ENCODE measurements at regions not wholly inside any gene's neighbourhood (a gene's known extent, or its start where the extent isn't known, plus 50 kb on each side); places are given as distances from the start of the nearest gene placed in this dataset.

GRCh38 chr4:32142075-32142474, 1421.9 kb downstream of the PCDH7 start:
- Histone ChIP-seq H3K23ac (ENCODE audit: insufficient read length, low read depth, low read length) (no peak overlapping the region), H2BK15ac (ENCODE audit: low read depth, low read length) (no peak overlapping the region), H3K27ac (ENCODE audit: insufficient read length, low read depth, low read length) (no peak overlapping the region), H3K27me3 (ENCODE audit: insufficient read depth, low read length) (no peaks in the 10 kb centered on the region), H3K9ac (ENCODE audit: extremely low read depth, insufficient read length, low read length) (no peak overlapping the region), H3K79me2 (ENCODE audit: insufficient read depth, low read length) (no peaks in the 10 kb centered on the region), H3K18ac (ENCODE audit: insufficient read length, low read depth, low read length) (no peak overlapping the region), H2BK120ac (ENCODE audit: low read depth, low read length, poor library complexity, severe bottlenecking) (no peak overlapping the region), H3K4me1 (ENCODE audit: insufficient read depth, low read length) (no peaks in the 10 kb centered on the region), H3K4ac (ENCODE audit: low read depth, low read length) (no peak overlapping the region), H3T11ph (ENCODE audit: low read length) (no peak overlapping the region), H2AFZ (ENCODE audit: low read length) (no peak overlapping the region), H4K5ac (ENCODE audit: insufficient read length, low read depth, low read length) (no peak overlapping the region), H2BK5ac (ENCODE audit: insufficient read length, low read length) (no peak overlapping the region), H2BK20ac (ENCODE audit: low read depth, low read length, poor library complexity, severe bottlenecking) (no peak overlapping the region), H3K9me3 (ENCODE audit: control insufficient read depth, low read depth, low read length) (no peaks in the 10 kb centered on the region), H3K23me2 (ENCODE audit: insufficient read length, low read depth, low read length, poor library complexity, severe bottlenecking) (no peaks in the 10 kb centered on the region), H2AK5ac (ENCODE audit: insufficient read length, low read length) (no peak overlapping the region), H2BK12ac (ENCODE audit: insufficient read length, low read depth, low read length) (no peak overlapping the region), H3K4me2 (ENCODE audit: insufficient read depth, insufficient read length, low read length) (no peak overlapping the region), H3K79me1 (ENCODE audit: insufficient read depth, low read depth, low read length, poor library complexity, severe bottlenecking) (no peaks in the 10 kb centered on the region), H3K14ac (ENCODE audit: insufficient read depth, low read length) (no peak overlapping the region), H4K8ac (replicated peaks; ENCODE audit: insufficient read length, low read depth, low read length) (no peak overlapping the region), H3K56ac (ENCODE audit: insufficient read length, low read depth, low read length) (no peak overlapping the region), H4K91ac (ENCODE audit: insufficient read length, low read depth, low read length) (no peak overlapping the region), H4K20me1 (ENCODE audit: control insufficient read depth, insufficient read depth, insufficient read length) (no peaks in the 10 kb centered on the region)
- Mint-ChIP-seq H3K36me3 (ENCODE audit: insufficient read depth in 1 of 3, low read depth in 3 of 3) (no peaks in the 10 kb centered on the region; a peak in 1 of 7 replicates), H3K4me3 (no peak overlapping the region), H3K4me1 (peaks cover 7 to 8% of the 10 kb centered on the region in 2 experiments), H3K9me3 (no peaks in the 10 kb centered on the region; a peak in 1 of 5 replicates), H3K27ac (no peak overlapping the region), H3K27me3 (ENCODE audit: low read depth) (no peaks in the 10 kb centered on the region)
- no peak for DNase-seq
- no peak for TF ChIP-seq CTCF (conservative IDR thresholded peaks at IDR 0.05)

Data from H9 (cell line).